Astrocyte (in vitro differentiated cells and primary cell): ENCODE measurements at regions not wholly inside any gene's neighbourhood (a gene's known extent, or its start where the extent isn't known, plus 50 kb on each side); places are given as distances from the start of the nearest gene placed in this dataset.

Source experiments
- DNase-seq: peaks from one replicate; pipeline ENCODE4 v3.0.0-alpha.2; 2010; ENCODE audit warnings: low read depth
- FAIRE-seq: peaks from 2 replicates; lab custom pipeline; 2011; peaks lifted over from hg19 to GRCh38; lab: Jason Lieb, UNC
- H2AFZ ChIP-seq: 2 replicates; pipeline ENCODE4 v1.6.0; 2012; ENCODE audit warnings: low read depth, low read length, inconsistent platforms
- H3K27ac ChIP-seq: 2 replicates; pipeline ENCODE4 v1.5.1; 2011; ENCODE audit warnings: low read depth, low read length, inconsistent platforms
- H3K27me3 ChIP-seq: 2 replicates; pipeline ENCODE4 v1.6.0; 2011; ENCODE audit warnings: low read length, inconsistent platforms; ENCODE audit not compliant: insufficient read depth
- H3K36me3 ChIP-seq: 2 replicates; pipeline ENCODE4 v1.5.1; 2011; ENCODE audit warnings: low read length, inconsistent platforms; ENCODE audit not compliant: insufficient read depth
- H3K4me1 ChIP-seq: 2 replicates; pipeline ENCODE4 v1.5.1; 2011; ENCODE audit warnings: low read length, inconsistent platforms; ENCODE audit not compliant: insufficient read depth
- H3K4me2 ChIP-seq: 2 replicates; pipeline ENCODE4 v1.6.0; 2012; ENCODE audit warnings: low read length, inconsistent platforms
- H3K4me3 ChIP-seq: 2 replicates; pipeline ENCODE4 v1.5.1; 2011; ENCODE audit warnings: low read depth, mild to moderate bottlenecking, low read length, inconsistent platforms; ENCODE audit not compliant: insufficient read depth
- H3K79me2 ChIP-seq: 2 replicates; pipeline ENCODE4 v1.6.0; 2012; ENCODE audit warnings: mild to moderate bottlenecking, low read length, inconsistent platforms; ENCODE audit not compliant: insufficient read depth
- H3K9ac ChIP-seq: 2 replicates; pipeline ENCODE4 v1.6.0; 2012; ENCODE audit warnings: mild to moderate bottlenecking, low read length, inconsistent platforms
- H3K9me3 ChIP-seq: 2 replicates; pipeline ENCODE4 v1.5.1; 2012; ENCODE audit warnings: low read depth, mild to moderate bottlenecking, low read length, inconsistent platforms; ENCODE audit not compliant: insufficient read depth
- H4K20me1 ChIP-seq: 2 replicates; pipeline ENCODE4 v1.6.0; 2012; ENCODE audit warnings: low read length, inconsistent platforms; ENCODE audit not compliant: insufficient read depth
- H3K27ac Mint-ChIP-seq: one replicate; pipeline ENCODE4 v1.8.0; 2021; ENCODE audit warnings: mild to moderate bottlenecking, mixed read lengths; ENCODE audit not compliant: unreplicated experiment
- H3K27me3 Mint-ChIP-seq: one replicate; pipeline ENCODE4 v1.8.0; 2021; ENCODE audit warnings: low read depth, mixed read lengths; ENCODE audit not compliant: unreplicated experiment
- H3K36me3 Mint-ChIP-seq: one replicate; pipeline ENCODE4 v1.8.0; 2021; ENCODE audit warnings: low read depth, mixed read lengths; ENCODE audit not compliant: unreplicated experiment
- H3K4me1 Mint-ChIP-seq: one replicate; pipeline ENCODE4 v1.8.0; 2021; ENCODE audit warnings: low read depth, mixed read lengths; ENCODE audit not compliant: unreplicated experiment
- H3K4me3 Mint-ChIP-seq: one replicate; pipeline ENCODE4 v1.8.0; 2021; ENCODE audit warnings: mild to moderate bottlenecking, moderate library complexity, mixed read lengths; ENCODE audit not compliant: unreplicated experiment
- H3K9me3 Mint-ChIP-seq: one replicate; pipeline ENCODE4 v1.8.0; 2021; ENCODE audit warnings: mild to moderate bottlenecking, mixed read lengths; ENCODE audit not compliant: unreplicated experiment
- CTCF ChIP-seq: IDR thresholded peaks from 2 replicates; pipeline ENCODE4 v1.5.1; 2011; ENCODE audit warnings: low read depth, mild to moderate bottlenecking, inconsistent platforms, low read length, moderate library complexity; ENCODE audit not compliant: insufficient read depth
- EZH2 ChIP-seq: IDR thresholded peaks from 2 replicates; pipeline ENCODE4 v1.6.1; 2012; ENCODE audit warnings: mild to moderate bottlenecking, low read length, inconsistent platforms; ENCODE audit not compliant: insufficient read depth

DNA sequence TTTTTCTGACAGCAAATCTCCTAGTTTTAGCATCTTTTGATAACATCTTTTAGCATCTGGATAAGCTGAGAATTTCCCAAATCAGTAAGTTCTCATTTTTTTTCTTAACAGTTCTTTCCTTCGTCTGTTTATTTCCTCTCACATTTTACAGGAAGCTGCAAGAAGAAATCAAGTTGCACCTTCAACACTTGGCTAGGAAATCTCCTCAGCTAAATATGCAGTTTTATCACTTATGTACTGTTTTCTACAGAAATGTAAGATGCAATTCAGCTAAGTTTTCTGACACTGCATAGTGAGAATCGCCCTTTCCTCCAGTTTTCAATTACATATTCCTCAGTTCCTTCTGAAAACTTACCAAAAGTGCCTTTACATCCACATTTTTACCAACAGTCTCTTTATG, 59.0 kb upstream of the MSX2 start:
- H4K20me1 ChIP-seq, result no peaks in the 10 kb centered on the region
- no peak overlapping the region for H2AFZ ChIP-seq
- no peak overlapping the region for H3K27ac ChIP-seq
- no peak overlapping the region for H3K9ac ChIP-seq
- Mint-ChIP-seq H3K4me3 (no peak overlapping the region), H3K27ac (no peak overlapping the region), H3K36me3 (no peaks in the 10 kb centered on the region), H3K27me3 (peaks cover 17% of the 10 kb centered on the region), H3K4me1 (no peaks in the 10 kb centered on the region), H3K9me3 (peaks cover 9% of the 10 kb centered on the region)
- H3K36me3 ChIP-seq, result no peaks in the 10 kb centered on the region
- FAIRE-seq (no peak), DNase-seq (no peak)
- TF ChIP-seq CTCF (no peak), EZH2 (no peak)
- no peaks in the 10 kb centered on the region for H3K9me3 ChIP-seq
- no peak overlapping the region for H3K4me3 ChIP-seq
- no peak overlapping the region for H3K4me2 ChIP-seq
- no peaks in the 10 kb centered on the region for H3K27me3 ChIP-seq
- no peaks in the 10 kb centered on the region for H3K79me2 ChIP-seq
- H3K4me1 ChIP-seq, result no peaks in the 10 kb centered on the region

DNA sequence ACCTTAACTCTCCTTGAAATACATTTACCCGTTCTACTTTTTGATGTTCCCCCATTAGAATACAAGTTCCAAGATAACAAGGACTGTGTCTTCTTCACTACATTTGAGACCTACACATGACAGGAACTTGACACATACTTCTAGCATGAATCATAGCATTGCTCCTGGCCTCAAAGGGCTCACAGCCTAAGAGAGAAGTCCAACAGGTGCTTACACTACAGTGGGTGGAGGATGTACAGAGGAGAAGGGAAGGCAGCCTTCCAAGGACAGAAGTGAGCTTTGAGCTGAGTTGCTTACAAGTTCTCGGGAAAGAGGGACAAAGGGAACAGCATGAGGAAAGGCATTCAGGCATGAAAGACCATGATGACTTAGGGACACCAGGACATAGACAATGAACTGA, 56.9 kb upstream of the MSX2 start:
- Histone ChIP-seq H3K36me3 (no peaks in the 10 kb centered on the region), H3K27me3 (no peaks in the 10 kb centered on the region), H3K79me2 (no peaks in the 10 kb centered on the region), H3K9ac (no peak overlapping the region), H2AFZ (no peak overlapping the region), H3K4me2 (no peak overlapping the region), H3K9me3 (no peaks in the 10 kb centered on the region), H4K20me1 (no peaks in the 10 kb centered on the region), H3K4me3 (no peak overlapping the region), H3K27ac (no peak overlapping the region), H3K4me1 (no peaks in the 10 kb centered on the region)
- no peak for TF ChIP-seq EZH2
- TF ChIP-seq CTCF, result no peak
- FAIRE-seq (no peak), DNase-seq (no peak)
- Mint-ChIP-seq H3K36me3 (no peaks in the 10 kb centered on the region), H3K4me3 (no peak overlapping the region), H3K9me3 (peaks cover 9% of the 10 kb centered on the region), H3K27me3 (peaks cover 7% of the 10 kb centered on the region), H3K27ac (no peak overlapping the region), H3K4me1 (no peaks in the 10 kb centered on the region)

DNA sequence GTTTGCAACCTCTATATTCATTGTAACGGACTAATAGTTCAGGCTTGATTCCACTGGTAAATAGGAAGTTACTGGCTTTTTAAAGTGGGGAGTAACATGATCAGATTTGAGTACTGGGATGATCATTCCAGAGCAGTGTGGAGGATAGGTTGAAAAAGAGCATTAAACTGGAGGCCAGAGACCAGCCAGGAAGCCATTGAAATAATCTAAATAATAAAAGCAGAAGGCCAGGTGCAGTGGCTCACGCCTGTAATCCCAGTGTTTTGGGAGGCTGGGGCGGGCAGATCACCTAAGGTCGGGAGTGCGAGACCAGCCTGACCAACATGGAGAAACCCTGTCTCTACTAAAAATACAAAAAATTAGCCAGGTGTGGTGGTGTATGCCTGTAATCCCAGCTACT, 56.0 kb upstream of the MSX2 start:
- H3K4me1 Mint-ChIP-seq, result no peaks in the 10 kb centered on the region
- no peaks in the 10 kb centered on the region for H3K36me3 ChIP-seq
- no peaks in the 10 kb centered on the region for H3K36me3 Mint-ChIP-seq
- H3K4me3 Mint-ChIP-seq, result no peak overlapping the region
- DNase-seq (no peak), FAIRE-seq (no peak)
- H3K27ac ChIP-seq, result no peak overlapping the region
- H3K79me2 ChIP-seq, result no peaks in the 10 kb centered on the region
- H3K27ac Mint-ChIP-seq, result no peak overlapping the region
- H3K4me2 ChIP-seq, result no peak overlapping the region
- no peaks in the 10 kb centered on the region for H3K27me3 ChIP-seq
- TF ChIP-seq CTCF (no peak), EZH2 (no peak)
- H3K9ac ChIP-seq, result no peak overlapping the region
- H4K20me1 ChIP-seq, result no peaks in the 10 kb centered on the region
- H3K9me3 Mint-ChIP-seq, result peaks cover 9% of the 10 kb centered on the region
- H2AFZ ChIP-seq, result no peak overlapping the region
- no peaks in the 10 kb centered on the region for H3K9me3 ChIP-seq
- no peaks in the 10 kb centered on the region for H3K4me1 ChIP-seq
- H3K4me3 ChIP-seq, result no peak overlapping the region
- H3K27me3 Mint-ChIP-seq, result peaks cover 7% of the 10 kb centered on the region
